ENCODE measurements at regions not wholly inside any gene's neighbourhood (a gene's known extent, or its start where the extent isn't known, plus 50 kb on each side); places are given as distances from the start of the nearest gene placed in this dataset.
"Not testable (repeated sequence)": the region's sequence is repeated elsewhere in the genome, so short reads cannot be mapped to it uniquely, and the experiment has no call there.

- peak; percentile 35 for DNase-seq (ENCODE audit: low read depth)
- TF ChIP-seq CTCF (IDR thresholded peaks at IDR 0.05; ENCODE audit: insufficient read depth, low read length) = no peak
- H3K4me3 ChIP-seq (ENCODE audit: low read depth, low read length) = no peak overlapping the region
Measured at GRCh38 chr11:46183819-46184218, 62.6 kb upstream of the PHF21A start.

- no peak for TF ChIP-seq CTCF (IDR thresholded peaks at IDR 0.05; ENCODE audit: insufficient read depth, low read length)
- H3K4me3 ChIP-seq (ENCODE audit: low read depth, low read length) = no peak overlapping the region
- no peak for DNase-seq (ENCODE audit: low read depth)
Measured at GRCh38 chr11:46181843-46182424, 60.7 kb upstream of the PHF21A start.

- DNase-seq (ENCODE audit: low read depth) = no peak
- no peak for TF ChIP-seq CTCF (IDR thresholded peaks at IDR 0.05; ENCODE audit: insufficient read depth, low read length)
- H3K4me3 ChIP-seq (ENCODE audit: low read depth, low read length) = no peak overlapping the region
Measured at GRCh38 chr11:46181387-46181786, 60.1 kb upstream of the PHF21A start.

- no peak overlapping the region for H3K4me3 ChIP-seq (ENCODE audit: low read depth, low read length)
- DNase-seq (ENCODE audit: low read depth) = no peak
- TF ChIP-seq CTCF (IDR thresholded peaks at IDR 0.05; ENCODE audit: insufficient read depth, low read length) = no peak
Measured at GRCh38 chr11:46180736-46181135, 59.5 kb upstream of the PHF21A start.

- H3K4me3 ChIP-seq (ENCODE audit: low read depth, low read length) = no peak overlapping the region
- no peak for TF ChIP-seq CTCF (IDR thresholded peaks at IDR 0.05; ENCODE audit: insufficient read depth, low read length)
- no peak for DNase-seq (ENCODE audit: low read depth)
Measured at GRCh38 chr11:46178513-46178912, 57.3 kb upstream of the PHF21A start.

GRCh38 chr11:46176421-46176820 lies 55.2 kb upstream of the PHF21A start:
- H3K4me3 ChIP-seq (ENCODE audit: low read depth, low read length) = no peak overlapping the region
- no peak for DNase-seq (ENCODE audit: low read depth)
- no peak for TF ChIP-seq CTCF (IDR thresholded peaks at IDR 0.05; ENCODE audit: insufficient read depth, low read length)

- no peak for DNase-seq (ENCODE audit: low read depth)
- H3K4me3 ChIP-seq (ENCODE audit: low read depth, low read length) = no peak overlapping the region
- no peak for TF ChIP-seq CTCF (IDR thresholded peaks at IDR 0.05; ENCODE audit: insufficient read depth, low read length)
Measured at GRCh38 chr11:46175401-46176002, 54.2 kb upstream of the PHF21A start.

- not testable (repeated sequence) for H3K4me3 ChIP-seq (ENCODE audit: low read depth, low read length); DNase-seq (ENCODE audit: low read depth)
Measured at GRCh38 chr11:46171693-46172092, 50.4 kb upstream of the PHF21A start.
